Suprapubic skin (tissue), 4 donors: ENCODE measurements at regions not wholly inside any gene's neighbourhood (a gene's known extent, or its start where the extent isn't known, plus 50 kb on each side); places are given as distances from the start of the nearest gene placed in this dataset.

Experiments
- DNase-seq, 2 donors: peaks; one replicate each; pipeline ENCODE4 v3.0.0-alpha.2; 2019; ENCODE audit warnings: low spot score in 2 of 2
- H3K27ac ChIP-seq: fragments of 200-600 bp; sonication (generic); one replicate; pipeline ENCODE4 v1.5.1; 2019
- H3K27me3 ChIP-seq: fragments of 200-600 bp; sonication (generic); one replicate; pipeline ENCODE4 v1.5.1; 2019
- H3K36me3 ChIP-seq: fragments of 200-600 bp; sonication (generic); one replicate; pipeline ENCODE4 v1.5.1; 2019
- H3K4me1 ChIP-seq: fragments of 200-600 bp; sonication (generic); one replicate; pipeline ENCODE4 v1.5.1; 2019
- H3K4me3 ChIP-seq: fragments of 200-600 bp; sonication (generic); one replicate; pipeline ENCODE4 v1.5.1; 2019; ENCODE audit warnings: mild to moderate bottlenecking
- H3K9me3 ChIP-seq: fragments of 200-600 bp; sonication (generic); one replicate; pipeline ENCODE4 v1.5.1; 2019
- CTCF ChIP-seq, 2 donors: fragments of 200-600 bp in 1 of 2; fragments of 450-650 bp in 1 of 2; sonication (generic) in 1 of 2; IDR thresholded peaks; one replicate each; pipeline ENCODE4 v1.5.1; 2016 to 2019; ENCODE audit warnings: antibody characterized with exemption in 2 of 2, mild to moderate bottlenecking in 1 of 2, moderate library complexity in 1 of 2
- EP300 ChIP-seq: sonication (generic); formaldehyde crosslinking; IDR thresholded peaks from one replicate; pipeline ENCODE4 v1.6.1; 2017; ENCODE audit warnings: antibody characterized with exemption
- POLR2A ChIP-seq, 2 donors: fragments of 450-650 bp; IDR thresholded peaks; one replicate each; pipeline ENCODE4 v1.6.1; 2017; ENCODE audit warnings: antibody characterized with exemption in 2 of 2, mild to moderate bottlenecking in 2 of 2, moderate library complexity in 2 of 2
- POLR2AphosphoS5 ChIP-seq, 3 donors: sonication (generic); formaldehyde crosslinking; IDR thresholded peaks; one replicate each; pipeline ENCODE4 v1.6.1; 2017; ENCODE audit warnings: antibody characterized with exemption in 3 of 3
- WGBS: methylation state at CpG from one replicate; pipeline ENCODE4 v1.1.5; 2018; 5-methylcytosine and 5-hydroxymethylcytosine counted together

GRCh38 chr13:33925563-33925962 is 107.6 kb downstream of the RFC3 start:
- no peak for TF ChIP-seq CTCF (IDR thresholded peaks at IDR 0.05)
- 97% methylated on average over 1 of the region's 1 CpG for WGBS

GRCh38 chr13:33927315-33927714 is 109.4 kb downstream of the RFC3 start:
- Histone ChIP-seq H3K9me3 (no peaks in the 10 kb centered on the region), H3K27me3 (no peaks in the 10 kb centered on the region), H3K4me3 (no peak overlapping the region), H3K27ac (no peak overlapping the region), H3K4me1 (no peaks in the 10 kb centered on the region), H3K36me3 (no peaks in the 10 kb centered on the region)
- no peak for TF ChIP-seq POLR2A (IDR thresholded peaks at IDR 0.05)
- TF ChIP-seq CTCF (IDR thresholded peaks at IDR 0.05): no peak
- TF ChIP-seq POLR2AphosphoS5 (IDR thresholded peaks at IDR 0.05): no peak
- TF ChIP-seq EP300: no peak
- DNase-seq: no peak
- WGBS: 54% methylated on average over 1 of the region's 1 CpG

More at GRCh38 chr13:33925563-33925962, 107.6 kb downstream of the RFC3 start:
- H3K27ac ChIP-seq: no peak overlapping the region
- no peaks in the 10 kb centered on the region for H3K4me1 ChIP-seq
- no peaks in the 10 kb centered on the region for H3K27me3 ChIP-seq
- no peak overlapping the region for H3K4me3 ChIP-seq
- H3K36me3 ChIP-seq: no peaks in the 10 kb centered on the region
- DNase-seq: no peak
- no peaks in the 10 kb centered on the region for H3K9me3 ChIP-seq

- WGBS: 90% methylated on average over 5 of the region's 5 CpGs
- H3K4me3 ChIP-seq: no peak overlapping the region
- DNase-seq: no peak
- H3K27me3 ChIP-seq: no peaks in the 10 kb centered on the region
- no peak for TF ChIP-seq POLR2AphosphoS5 (IDR thresholded peaks at IDR 0.05)
- TF ChIP-seq POLR2A (IDR thresholded peaks at IDR 0.05): no peak
- no peak for TF ChIP-seq EP300
- no peak for TF ChIP-seq CTCF (IDR thresholded peaks at IDR 0.05)
- no peaks in the 10 kb centered on the region for H3K36me3 ChIP-seq
- H3K4me1 ChIP-seq: peaks cover 5% of the 10 kb centered on the region
- H3K27ac ChIP-seq: no peak overlapping the region
- no peaks in the 10 kb centered on the region for H3K9me3 ChIP-seq
Measured at GRCh38 chr13:33931397-33932311, 113.7 kb downstream of the RFC3 start.

- no peak for DNase-seq
- Histone ChIP-seq H3K36me3 (no peaks in the 10 kb centered on the region), H3K4me1 (peaks cover 5% of the 10 kb centered on the region), H3K27ac (no peak overlapping the region), H3K4me3 (no peak overlapping the region), H3K27me3 (no peaks in the 10 kb centered on the region), H3K9me3 (no peaks in the 10 kb centered on the region)
- WGBS: 75% methylated on average over 3 of the region's 3 CpGs
- TF ChIP-seq CTCF (IDR thresholded peaks at IDR 0.05): no peak
Measured at GRCh38 chr13:33932769-33933406, 114.9 kb downstream of the RFC3 start.

- 88% methylated on average over 3 of the region's 3 CpGs for WGBS
- no peaks in the 10 kb centered on the region for H3K27me3 ChIP-seq
- H3K4me3 ChIP-seq: no peak overlapping the region
- no peak for TF ChIP-seq POLR2AphosphoS5 (IDR thresholded peaks at IDR 0.05)
- no peak for TF ChIP-seq CTCF (IDR thresholded peaks at IDR 0.05)
- no peak for TF ChIP-seq POLR2A (IDR thresholded peaks at IDR 0.05)
- TF ChIP-seq EP300: no peak
- H3K4me1 ChIP-seq: peaks cover 5% of the 10 kb centered on the region
- no peaks in the 10 kb centered on the region for H3K36me3 ChIP-seq
- no peak for DNase-seq
- no peak overlapping the region for H3K27ac ChIP-seq
- H3K9me3 ChIP-seq: no peaks in the 10 kb centered on the region
Measured at GRCh38 chr13:33933810-33934209, 115.9 kb downstream of the RFC3 start.
